Right lobe of liver (tissue), 4 donors: ENCODE measurements at regions not wholly inside any gene's neighbourhood (a gene's known extent, or its start where the extent isn't known, plus 50 kb on each side); places are given as distances from the start of the nearest gene placed in this dataset.

ENCODE experiments used
- CTCF ChIP-seq, 4 donors: fragments of 200-600 bp in 3 of 4; fragments of 450-650 bp in 1 of 4; IDR thresholded peaks; one replicate each; pipeline versions ENCODE4 v1.5.1 to v1.8.0; 2016 to 2022; ENCODE audit warnings: antibody characterized with exemption in 4 of 4, mild to moderate bottlenecking in 2 of 4
- POLR2A ChIP-seq: fragments of 450-650 bp; IDR thresholded peaks from one replicate; pipeline ENCODE4 v1.6.1; 2017; ENCODE audit warnings: antibody characterized with exemption, mild to moderate bottlenecking
- donor health status: DM: no; HTN: no; CAD: no.
- donor health status: DM: no; HTN: no; CAD: no.
- donor health status: DM: no; HTN: yes; CAD: no.

DNA sequence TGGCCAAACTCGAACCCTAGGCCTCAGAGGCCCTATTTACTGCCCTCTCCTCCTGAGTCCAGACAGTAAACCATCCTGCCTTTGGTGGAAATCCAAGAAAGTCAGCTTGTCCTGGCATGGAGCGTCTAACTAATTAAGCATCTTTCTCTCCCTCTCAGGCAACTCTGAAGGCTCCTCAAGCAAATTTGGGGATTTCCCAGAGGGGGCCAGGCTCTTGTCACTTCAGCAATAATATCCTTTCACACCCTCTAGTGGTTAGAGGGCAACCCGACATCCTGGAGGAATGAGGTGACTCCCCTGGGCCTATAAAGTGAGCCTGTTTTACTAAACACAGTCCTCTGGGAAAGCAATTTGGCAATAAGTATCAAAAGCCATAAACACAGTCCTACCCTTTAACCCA lies 60.4 kb downstream of the NOG start:
- TF ChIP-seq CTCF (IDR thresholded peaks at IDR 0.05) (peak in 3 of 4 donors; percentile 19 to 31 (median 26)), POLR2A (no peak)
